CD4-positive, CD25-positive, alpha-beta regulatory T cell (primary cell): ENCODE measurements at regions not wholly inside any gene's neighbourhood (a gene's known extent, or its start where the extent isn't known, plus 50 kb on each side); places are given as distances from the start of the nearest gene placed in this dataset.

Experiments
- ATAC-seq, 2 donors: fragments of 150-1000 bp; cut with Tn5 transposase; one replicate each; pipeline ENCODE4 v1.10.0; 2021; ENCODE audit warnings: low read depth in 2 of 2, moderate number of reproducible peaks in 2 of 2, moderate library complexity in 1 of 2
- DNase-seq, 3 donors: peaks; one replicate each; pipeline versions ENCODE4 v3.0.0 to v3.0.0-alpha.2; 2012 to 2022; ENCODE audit warnings: mixed read lengths in 1 of 3
- H3K27ac ChIP-seq: one replicate; pipeline ENCODE4 v1.7.0; 2013; ENCODE audit warnings: mild to moderate bottlenecking, low read length; ENCODE audit not compliant: insufficient read depth, poor library complexity, severe bottlenecking
- H3K27me3 ChIP-seq: one replicate; pipeline ENCODE4 v1.7.0; 2013; ENCODE audit warnings: low read length; ENCODE audit not compliant: control insufficient read depth, insufficient read depth
- H3K36me3 ChIP-seq: one replicate; pipeline ENCODE4 v1.7.0; 2013; ENCODE audit warnings: mild to moderate bottlenecking, low read length, moderate library complexity; ENCODE audit not compliant: control insufficient read depth, insufficient read depth
- H3K4me1 ChIP-seq: 2 replicates; pipeline ENCODE4 v1.7.0; 2013; ENCODE audit warnings: mild to moderate bottlenecking, low read length; ENCODE audit not compliant: insufficient read depth, control insufficient read depth, poor library complexity, severe bottlenecking
- H3K4me3 ChIP-seq: one replicate; pipeline ENCODE4 v1.7.0; 2013; ENCODE audit warnings: low read depth, mild to moderate bottlenecking, low read length, moderate library complexity
- H3K9me3 ChIP-seq, 2 experiments: 1 replicate in 1 of 2; 2 replicates in 1 of 2; pipeline ENCODE4 v1.7.0; 2013; ENCODE audit warnings: low read length in 2 of 2, mild to moderate bottlenecking in 1 of 2, moderate library complexity in 1 of 2; ENCODE audit not compliant: control insufficient read depth in 2 of 2
- H3K27ac Mint-ChIP-seq, 3 donors: one replicate each; pipeline ENCODE4 v1.8.0; 2020 to 2022; ENCODE audit warnings: mild to moderate bottlenecking in 3 of 3, mixed read lengths in 3 of 3, moderate library complexity in 2 of 3
- H3K27me3 Mint-ChIP-seq: one replicate; pipeline ENCODE4 v1.8.0; 2022; ENCODE audit warnings: mild to moderate bottlenecking, mixed read lengths
- H3K36me3 Mint-ChIP-seq: one replicate; pipeline ENCODE4 v1.8.0; 2020; ENCODE audit warnings: mixed read lengths
- H3K4me1 Mint-ChIP-seq, 4 donors: one replicate each; pipeline ENCODE4 v1.8.0; 2020 to 2022; ENCODE audit warnings: mixed read lengths in 4 of 4, mild to moderate bottlenecking in 1 of 4
- H3K4me3 Mint-ChIP-seq, 4 donors: one replicate each; pipeline ENCODE4 v1.8.0; 2020 to 2022; ENCODE audit warnings: mild to moderate bottlenecking in 4 of 4, mixed read lengths in 4 of 4, moderate library complexity in 3 of 4
- H3K9me3 Mint-ChIP-seq, 7 donors: one replicate each; pipeline ENCODE4 v1.8.0; 2020 to 2022; ENCODE audit warnings: mixed read lengths in 7 of 7, mild to moderate bottlenecking in 3 of 7, moderate library complexity in 2 of 7

DNA sequence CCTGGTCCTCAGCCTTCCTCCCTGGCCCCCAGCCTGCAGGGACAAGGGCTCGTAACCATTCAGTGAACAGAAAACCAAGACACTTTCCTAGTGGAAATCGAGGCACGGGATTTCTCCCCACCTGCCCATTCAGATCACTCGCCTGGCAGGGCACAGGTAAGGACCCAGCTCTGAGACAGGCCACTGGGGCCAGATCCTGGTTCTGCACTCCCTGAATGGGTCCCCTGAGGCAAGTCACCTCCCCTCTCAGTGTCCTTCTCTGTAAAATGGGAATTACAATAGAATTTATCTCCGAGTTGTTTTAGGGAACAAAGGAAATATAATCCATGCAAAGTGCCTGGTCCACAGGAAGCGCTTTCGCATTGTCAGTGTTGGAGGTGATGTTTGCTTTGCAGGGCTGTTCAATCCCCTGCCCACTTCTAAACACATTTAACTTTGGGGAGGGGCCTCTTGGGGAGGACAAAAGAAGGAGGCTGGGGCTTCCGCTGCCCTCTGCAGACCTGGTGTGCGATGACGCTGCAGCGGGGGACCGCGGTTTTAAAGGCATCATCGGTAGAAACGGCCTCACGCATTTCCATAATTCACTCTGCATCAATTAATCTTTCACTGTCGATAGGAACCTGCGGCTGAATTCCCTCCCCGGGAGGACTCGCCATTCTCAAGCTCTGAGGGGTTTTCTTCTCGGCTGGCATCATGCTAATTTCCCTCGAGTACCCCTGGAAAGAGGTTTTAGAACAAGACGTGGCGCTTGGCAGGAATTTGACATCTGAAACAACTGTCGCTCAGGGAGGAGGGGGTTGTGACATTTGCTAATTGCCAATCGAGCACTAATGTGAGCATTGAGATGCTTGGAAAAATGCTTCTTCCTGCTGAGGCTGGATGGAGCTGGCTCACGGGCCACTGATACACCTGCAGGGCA, 70.4 kb upstream of the FGF3 start:
- no peaks in the 10 kb centered on the region for H3K9me3 Mint-ChIP-seq
- Histone ChIP-seq H3K9me3 (no peaks in the 10 kb centered on the region), H3K36me3 (no peaks in the 10 kb centered on the region), H3K27me3 (no peaks in the 10 kb centered on the region), H3K27ac (no peak overlapping the region), H3K4me1 (no peaks in the 10 kb centered on the region), H3K4me3 (no peak overlapping the region)
- peak overlapping the region in 1 of 3 donors; percentile 38 for H3K27ac Mint-ChIP-seq
- no peak for ATAC-seq
- DNase-seq = no peak
- peaks cover 0 to 4% (median 0%) of the 10 kb centered on the region in 4 donors for H3K4me1 Mint-ChIP-seq
- H3K4me3 Mint-ChIP-seq = no peak overlapping the region
- peaks cover 8% of the 10 kb centered on the region for H3K27me3 Mint-ChIP-seq
- no peaks in the 10 kb centered on the region for H3K36me3 Mint-ChIP-seq

DNA sequence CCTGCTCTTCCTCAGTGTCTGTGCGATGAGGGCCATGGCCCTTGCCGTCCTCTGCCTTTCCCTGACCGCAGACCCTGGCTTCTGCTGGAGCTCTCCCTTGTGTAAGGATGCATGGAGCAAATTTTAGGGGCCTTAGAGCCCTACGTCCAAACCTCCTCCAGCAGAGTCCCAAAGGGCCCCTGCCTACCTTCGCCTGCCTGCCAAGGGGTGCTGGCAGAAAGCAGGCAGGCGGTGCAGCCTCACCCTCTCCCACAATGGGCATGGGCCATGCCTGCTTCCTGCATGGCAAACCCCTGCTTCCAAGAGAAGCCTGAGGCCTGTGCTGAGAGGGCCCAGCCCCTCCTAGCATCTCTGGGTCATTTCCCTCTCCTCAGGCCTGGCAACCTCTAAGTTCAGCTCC, 71.3 kb upstream of the FGF3 start:
- no peak for DNase-seq
- Mint-ChIP-seq H3K36me3 (no peaks in the 10 kb centered on the region), H3K27ac (no peak overlapping the region), H3K4me3 (no peak overlapping the region), H3K27me3 (peaks cover 13% of the 10 kb centered on the region), H3K4me1 (peaks cover 0 to 4% (median 0%) of the 10 kb centered on the region in 4 donors), H3K9me3 (no peaks in the 10 kb centered on the region)
- Histone ChIP-seq H3K9me3 (no peaks in the 10 kb centered on the region), H3K36me3 (no peaks in the 10 kb centered on the region), H3K27ac (no peak overlapping the region), H3K27me3 (no peaks in the 10 kb centered on the region), H3K4me1 (no peaks in the 10 kb centered on the region), H3K4me3 (no peak overlapping the region)
- ATAC-seq = no peak

DNA sequence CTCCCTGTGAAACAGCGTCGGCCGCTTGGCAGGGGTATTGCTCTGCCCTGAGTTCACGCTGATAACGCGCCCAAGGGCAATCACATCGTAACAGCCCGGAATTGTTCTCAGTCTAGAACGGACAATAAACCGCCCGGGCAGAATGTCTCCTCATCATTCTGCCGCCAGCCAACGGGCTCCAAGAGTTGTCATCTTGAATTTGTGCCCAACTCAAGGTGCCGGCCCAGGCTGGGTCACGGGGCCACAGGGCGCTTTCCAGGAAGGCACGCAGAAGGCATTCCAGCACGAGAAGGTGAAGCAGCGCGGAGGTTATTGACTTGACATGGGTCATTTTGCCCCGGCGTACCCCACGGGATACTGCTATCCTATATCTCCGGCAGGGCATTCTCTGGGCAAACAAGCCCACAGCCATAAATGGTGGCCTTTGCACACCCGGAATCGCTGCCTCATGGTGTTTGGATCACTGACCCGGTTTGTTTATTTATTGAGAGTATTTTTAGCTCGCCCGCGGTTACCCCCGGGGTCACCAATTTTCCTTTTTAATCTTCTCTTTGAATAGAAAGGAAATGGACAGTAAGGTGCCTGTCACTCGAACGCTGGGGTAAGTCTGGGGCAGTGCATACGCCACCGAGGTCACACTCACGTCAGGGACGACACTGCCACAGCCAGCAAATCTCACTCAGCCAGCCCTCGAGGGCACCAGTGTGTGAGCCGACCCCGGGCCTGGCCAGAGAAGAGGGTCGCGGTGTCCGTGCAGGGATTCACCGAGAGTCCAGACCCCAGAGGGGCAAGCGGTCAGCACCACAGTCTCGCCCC, 72.4 kb upstream of the FGF3 start:
- no peaks in the 10 kb centered on the region for H3K36me3 Mint-ChIP-seq
- H3K4me1 Mint-ChIP-seq = peaks cover 0 to 4% (median 0%) of the 10 kb centered on the region in 4 donors
- H3K4me3 Mint-ChIP-seq = no peak overlapping the region
- Histone ChIP-seq H3K36me3 (no peaks in the 10 kb centered on the region), H3K27ac (no peak overlapping the region), H3K4me1 (no peaks in the 10 kb centered on the region), H3K9me3 (no peaks in the 10 kb centered on the region), H3K27me3 (no peaks in the 10 kb centered on the region), H3K4me3 (no peak overlapping the region)
- peaks cover 13% of the 10 kb centered on the region for H3K27me3 Mint-ChIP-seq
- H3K9me3 Mint-ChIP-seq = no peaks in the 10 kb centered on the region
- DNase-seq (no peak), ATAC-seq (no peak)
- no peak overlapping the region for H3K27ac Mint-ChIP-seq

DNA sequence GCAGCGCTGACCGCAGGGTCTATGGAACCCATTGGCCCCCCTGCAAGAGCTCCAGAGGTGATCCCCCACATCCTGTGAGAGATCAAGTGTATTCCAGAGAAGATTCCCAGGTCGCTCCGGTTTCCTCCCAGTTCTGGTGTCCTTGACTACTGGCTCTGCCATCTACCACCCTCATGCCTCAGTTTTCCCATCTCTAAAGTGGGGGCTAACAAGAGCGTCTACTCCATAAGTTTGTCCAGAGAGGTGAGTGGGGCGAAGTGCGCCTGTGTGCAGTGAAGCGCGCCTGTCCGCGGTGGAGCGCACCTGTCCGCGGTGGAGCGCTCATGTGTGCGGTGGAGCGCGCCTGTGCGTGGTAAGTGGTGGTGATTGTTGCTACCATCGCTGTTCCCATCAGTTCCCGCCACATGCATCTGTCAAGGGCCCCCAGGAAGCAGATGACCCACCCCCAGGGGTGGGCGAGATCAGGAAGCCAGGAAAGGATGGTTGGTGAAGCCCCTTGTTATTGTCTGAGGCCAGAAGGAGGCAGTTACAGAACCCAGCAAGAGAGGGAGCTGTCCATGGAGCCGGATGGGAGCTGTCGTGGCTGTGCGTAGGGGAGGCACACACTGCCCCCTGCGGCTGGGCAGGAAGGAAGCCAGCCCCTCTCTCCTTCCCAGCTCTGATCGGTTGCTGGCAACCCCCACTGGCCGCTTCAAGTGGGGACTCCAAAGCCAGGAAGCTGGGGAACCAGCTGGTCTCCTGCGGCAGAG, 73.2 kb upstream of the FGF3 start:
- no peaks in the 10 kb centered on the region for H3K36me3 Mint-ChIP-seq
- H3K9me3 ChIP-seq = no peaks in the 10 kb centered on the region
- H3K27me3 Mint-ChIP-seq = peaks cover 13% of the 10 kb centered on the region
- no peak overlapping the region for H3K4me3 Mint-ChIP-seq
- no peak overlapping the region for H3K4me3 ChIP-seq
- no peak for ATAC-seq
- no peak overlapping the region for H3K27ac ChIP-seq
- H3K9me3 Mint-ChIP-seq = no peaks in the 10 kb centered on the region
- H3K27ac Mint-ChIP-seq = no peak overlapping the region
- DNase-seq = no peak
- H3K4me1 Mint-ChIP-seq = peaks cover 0 to 4% (median 0%) of the 10 kb centered on the region in 4 donors
- H3K27me3 ChIP-seq = no peaks in the 10 kb centered on the region
- no peaks in the 10 kb centered on the region for H3K4me1 ChIP-seq
- no peaks in the 10 kb centered on the region for H3K36me3 ChIP-seq

DNA sequence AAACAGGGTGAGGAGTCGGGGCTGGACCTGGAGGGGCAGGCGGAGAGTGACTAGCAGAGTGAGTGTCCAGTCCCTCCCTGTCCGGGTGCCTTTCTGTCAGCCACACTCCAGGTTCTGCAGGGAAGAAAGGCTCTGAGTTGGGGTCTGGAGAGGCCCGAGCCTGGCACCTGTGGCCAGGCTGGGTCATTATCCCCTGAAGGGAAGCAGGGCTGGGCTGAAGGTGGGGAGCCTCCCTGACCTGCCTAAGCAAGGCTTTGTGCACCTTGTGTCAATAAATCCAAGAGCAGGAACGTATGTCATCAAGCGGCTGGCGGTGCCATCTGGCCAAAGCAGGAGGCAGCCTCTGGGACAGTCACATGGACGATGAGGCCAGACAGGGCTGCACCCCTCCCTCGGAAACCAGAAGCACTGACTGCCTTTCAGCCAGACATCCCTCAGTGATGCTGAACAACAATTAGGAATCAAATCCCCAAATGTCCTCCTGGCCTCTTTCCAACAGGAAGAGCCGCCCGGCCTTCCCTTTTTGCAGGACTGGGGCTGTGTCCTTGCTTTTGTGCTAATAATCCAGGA, 73.9 kb upstream of the FGF3 start:
- no peaks in the 10 kb centered on the region for H3K9me3 Mint-ChIP-seq
- ATAC-seq = no peak
- no peak overlapping the region for H3K4me3 Mint-ChIP-seq
- H3K4me1 ChIP-seq = no peaks in the 10 kb centered on the region
- no peak overlapping the region for H3K4me3 ChIP-seq
- H3K36me3 ChIP-seq = no peaks in the 10 kb centered on the region
- H3K27me3 Mint-ChIP-seq = peaks cover 13% of the 10 kb centered on the region
- DNase-seq = no peak
- H3K36me3 Mint-ChIP-seq = no peaks in the 10 kb centered on the region
- H3K4me1 Mint-ChIP-seq = peaks cover 0 to 4% (median 0%) of the 10 kb centered on the region in 4 donors
- no peak overlapping the region for H3K27ac Mint-ChIP-seq
- H3K9me3 ChIP-seq = no peaks in the 10 kb centered on the region
- no peak overlapping the region for H3K27ac ChIP-seq
- H3K27me3 ChIP-seq = no peaks in the 10 kb centered on the region

DNA sequence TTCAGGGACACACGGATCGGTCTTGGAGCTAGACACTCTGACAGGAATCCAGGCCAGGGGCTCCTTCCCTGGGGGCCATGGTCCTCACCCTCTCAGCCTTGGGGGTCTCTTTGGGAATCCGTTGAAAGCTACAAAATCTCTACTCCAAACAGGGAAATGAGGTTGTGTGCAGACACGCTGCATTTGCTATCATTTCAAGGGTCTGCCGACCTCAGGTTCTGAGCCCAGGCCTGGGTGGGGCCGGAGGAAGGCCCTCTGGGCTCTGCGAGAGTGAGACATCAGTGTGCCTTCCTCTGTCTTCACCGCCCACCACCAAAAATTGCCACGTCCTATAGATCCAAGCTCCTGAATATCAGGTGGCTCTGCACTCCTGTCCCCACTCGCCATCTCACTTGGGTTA, 74.4 kb upstream of the FGF3 start:
- Histone ChIP-seq H3K9me3 (no peaks in the 10 kb centered on the region), H3K27me3 (no peaks in the 10 kb centered on the region), H3K36me3 (no peaks in the 10 kb centered on the region), H3K4me1 (no peaks in the 10 kb centered on the region), H3K4me3 (no peak overlapping the region), H3K27ac (no peak overlapping the region)
- peaks cover 13% of the 10 kb centered on the region for H3K27me3 Mint-ChIP-seq
- no peaks in the 10 kb centered on the region for H3K9me3 Mint-ChIP-seq
- H3K27ac Mint-ChIP-seq = no peak overlapping the region
- ATAC-seq (no peak), DNase-seq (no peak)
- no peak overlapping the region for H3K4me3 Mint-ChIP-seq
- peaks cover 0 to 4% (median 0%) of the 10 kb centered on the region in 4 donors for H3K4me1 Mint-ChIP-seq
- no peaks in the 10 kb centered on the region for H3K36me3 Mint-ChIP-seq

DNA sequence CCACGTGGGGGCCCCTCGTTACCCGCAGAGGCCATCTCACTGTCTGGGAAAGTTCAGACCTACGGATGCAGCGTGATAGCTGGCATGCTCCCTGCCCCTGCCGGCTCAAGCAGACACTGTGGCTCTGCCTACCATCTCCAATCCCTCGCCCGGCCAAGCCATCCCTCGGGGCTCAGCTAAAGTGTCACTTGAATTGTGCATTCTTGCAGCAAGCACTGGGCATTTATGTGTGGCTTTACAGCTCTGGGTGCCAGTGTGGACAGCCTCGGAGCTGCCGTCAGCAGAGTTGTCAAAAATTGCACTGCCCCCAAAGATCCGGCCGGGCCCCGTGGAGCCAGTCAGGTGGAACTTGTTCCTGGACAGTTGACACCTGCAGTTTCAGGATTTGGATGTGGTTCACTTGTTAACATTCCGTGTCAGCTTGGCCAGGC, 75.0 kb upstream of the FGF3 start:
- no peak for DNase-seq
- Mint-ChIP-seq H3K4me1 (peaks cover 0 to 4% (median 0%) of the 10 kb centered on the region in 4 donors), H3K27me3 (peaks cover 9% of the 10 kb centered on the region), H3K36me3 (no peaks in the 10 kb centered on the region), H3K4me3 (no peak overlapping the region), H3K27ac (no peak overlapping the region), H3K9me3 (no peaks in the 10 kb centered on the region)
- Histone ChIP-seq H3K4me1 (no peaks in the 10 kb centered on the region), H3K36me3 (no peaks in the 10 kb centered on the region), H3K4me3 (no peak overlapping the region), H3K9me3 (no peaks in the 10 kb centered on the region), H3K27me3 (no peaks in the 10 kb centered on the region), H3K27ac (no peak overlapping the region)
- no peak for ATAC-seq
